ENCODE measurements at regions not wholly inside any gene's neighbourhood (a gene's known extent, or its start where the extent isn't known, plus 50 kb on each side); places are given as distances from the start of the nearest gene placed in this dataset.

DNA sequence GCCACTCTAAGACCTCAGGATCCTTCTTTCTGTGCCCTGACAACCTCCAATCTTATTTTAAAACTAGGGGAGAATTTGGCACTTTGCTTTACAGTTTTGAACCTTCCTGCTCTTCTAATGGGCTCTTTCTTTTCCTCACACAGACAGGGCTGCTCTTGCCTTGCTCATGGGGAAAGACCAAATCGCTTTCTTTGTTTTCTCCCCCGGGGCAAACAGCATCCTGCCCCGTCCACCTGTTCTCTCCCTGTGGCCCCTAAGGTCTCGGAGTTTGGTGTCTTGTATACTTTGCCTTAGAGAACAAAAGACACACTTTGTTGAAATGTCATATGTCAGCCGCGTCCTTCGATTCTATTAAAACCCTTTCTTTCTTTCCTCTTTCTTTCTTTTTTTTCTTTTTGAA lies 306.7 kb upstream of the SALL1 start:
- Mint-ChIP-seq H3K4me1 (ENCODE audit: insufficient read depth, unreplicated experiment) (no peaks in the 10 kb centered on the region), H3K9me3 (ENCODE audit: unreplicated experiment) (no peaks in the 10 kb centered on the region)

GRCh38 chr16:51455398-51455797 lies 304.3 kb upstream of the SALL1 start:
- H3K9me3 Mint-ChIP-seq (ENCODE audit: unreplicated experiment): no peaks in the 10 kb centered on the region
- TF ChIP-seq, protein P1, sequence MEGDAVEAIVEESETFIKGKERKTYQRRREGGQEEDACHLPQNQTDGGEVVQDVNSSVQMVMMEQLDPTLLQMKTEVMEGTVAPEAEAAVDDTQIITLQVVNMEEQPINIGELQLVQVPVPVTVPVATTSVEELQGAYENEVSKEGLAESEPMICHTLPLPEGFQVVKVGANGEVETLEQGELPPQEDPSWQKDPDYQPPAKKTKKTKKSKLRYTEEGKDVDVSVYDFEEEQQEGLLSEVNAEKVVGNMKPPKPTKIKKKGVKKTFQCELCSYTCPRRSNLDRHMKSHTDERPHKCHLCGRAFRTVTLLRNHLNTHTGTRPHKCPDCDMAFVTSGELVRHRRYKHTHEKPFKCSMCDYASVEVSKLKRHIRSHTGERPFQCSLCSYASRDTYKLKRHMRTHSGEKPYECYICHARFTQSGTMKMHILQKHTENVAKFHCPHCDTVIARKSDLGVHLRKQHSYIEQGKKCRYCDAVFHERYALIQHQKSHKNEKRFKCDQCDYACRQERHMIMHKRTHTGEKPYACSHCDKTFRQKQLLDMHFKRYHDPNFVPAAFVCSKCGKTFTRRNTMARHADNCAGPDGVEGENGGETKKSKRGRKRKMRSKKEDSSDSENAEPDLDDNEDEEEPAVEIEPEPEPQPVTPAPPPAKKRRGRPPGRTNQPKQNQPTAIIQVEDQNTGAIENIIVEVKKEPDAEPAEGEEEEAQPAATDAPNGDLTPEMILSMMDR (IDR thresholded peaks at IDR 0.05; ENCODE audit: unreplicated experiment): no peak
- no peaks in the 10 kb centered on the region for H3K4me1 Mint-ChIP-seq (ENCODE audit: insufficient read depth, unreplicated experiment)
- intact Hi-C loops (cut with micrococcal nuclease): no loop called here
- H3K36me3 Mint-ChIP-seq (ENCODE audit: insufficient read depth, unreplicated experiment): no peaks in the 10 kb centered on the region
- CTCF ChIA-PET: interaction anchor here (0.6 to 0.7 kb wide), 3 partner anchors 22 to 179 kb away, joined by 3 to 5 read pairs (median 3); no protein-coding TSS in a partner anchor
- no peak overlapping the region for H3K27ac Mint-ChIP-seq (ENCODE audit: low read depth, unreplicated experiment)
- no peak for DNase-seq (ENCODE audit: unreplicated experiment)
- no TSS peak for BruUV-seq (replicated peaks)
- H3K27me3 Mint-ChIP-seq (ENCODE audit: insufficient read depth, unreplicated experiment): no peaks in the 10 kb centered on the region
- POLR2A ChIA-PET: no interaction called here
- H3K4me3 Mint-ChIP-seq (ENCODE audit: unreplicated experiment): no peak overlapping the region

More for the DNA sequence above, 306.7 kb upstream of the SALL1 start:
- H3K4me3 Mint-ChIP-seq (ENCODE audit: unreplicated experiment): no peak overlapping the region
- no peak overlapping the region for H3K27ac Mint-ChIP-seq (ENCODE audit: low read depth, unreplicated experiment)
- POLR2A ChIA-PET: no interaction called here
- CTCF ChIA-PET: interaction anchor here (0.6 kb wide), 1 partner anchor 26 kb away, joined by 3 read pairs; no protein-coding TSS in a partner anchor
- TF ChIP-seq, protein P1 (IDR thresholded peaks at IDR 0.05; ENCODE audit: unreplicated experiment): no peak
- no peak for DNase-seq (ENCODE audit: unreplicated experiment)
- intact Hi-C loops (cut with micrococcal nuclease): no loop called here
- no peaks in the 10 kb centered on the region for H3K36me3 Mint-ChIP-seq (ENCODE audit: insufficient read depth, unreplicated experiment)
- BruUV-seq (replicated peaks): no TSS peak
- no peaks in the 10 kb centered on the region for H3K27me3 Mint-ChIP-seq (ENCODE audit: insufficient read depth, unreplicated experiment)

DNA sequence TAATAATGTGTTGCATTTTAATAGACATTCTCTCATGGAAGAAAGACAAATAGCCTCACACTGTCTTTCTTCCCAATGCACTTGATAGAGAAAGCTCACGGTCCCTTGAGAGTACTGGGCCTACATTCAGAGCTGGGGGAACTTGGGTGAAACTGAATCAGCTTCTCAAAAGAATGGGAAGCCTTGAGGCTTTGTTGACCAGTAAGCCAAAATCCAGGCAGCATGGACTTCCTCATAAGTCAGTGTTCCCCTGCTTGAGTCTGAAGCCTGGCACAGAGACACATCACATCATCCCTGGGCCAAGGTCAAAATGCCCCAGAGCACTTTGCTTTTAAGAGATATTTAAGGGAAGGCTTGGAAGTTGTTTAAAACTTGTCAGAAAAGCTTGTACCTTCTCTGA lies 302.2 kb upstream of the SALL1 start:
- POLR2A ChIA-PET: no interaction called here
- Mint-ChIP-seq H3K27ac (ENCODE audit: low read depth, unreplicated experiment) (no peak overlapping the region), H3K4me1 (ENCODE audit: insufficient read depth, unreplicated experiment) (no peaks in the 10 kb centered on the region), H3K36me3 (ENCODE audit: insufficient read depth, unreplicated experiment) (no peaks in the 10 kb centered on the region), H3K4me3 (ENCODE audit: unreplicated experiment) (no peak overlapping the region), H3K9me3 (ENCODE audit: unreplicated experiment) (no peaks in the 10 kb centered on the region), H3K27me3 (ENCODE audit: insufficient read depth, unreplicated experiment) (no peaks in the 10 kb centered on the region)
- BruUV-seq (replicated peaks): no TSS peak
- DNase-seq (ENCODE audit: unreplicated experiment): no peak
- intact Hi-C loops (cut with micrococcal nuclease): no loop called here
- TF ChIP-seq, protein P1 (IDR thresholded peaks at IDR 0.05; ENCODE audit: unreplicated experiment): no peak
- CTCF ChIA-PET: interaction anchor here (0.6 to 1.6 kb wide), 4 partner anchors 9 to 72 kb away, joined by 3 to 5 read pairs (median 4); no protein-coding TSS in a partner anchor

DNA sequence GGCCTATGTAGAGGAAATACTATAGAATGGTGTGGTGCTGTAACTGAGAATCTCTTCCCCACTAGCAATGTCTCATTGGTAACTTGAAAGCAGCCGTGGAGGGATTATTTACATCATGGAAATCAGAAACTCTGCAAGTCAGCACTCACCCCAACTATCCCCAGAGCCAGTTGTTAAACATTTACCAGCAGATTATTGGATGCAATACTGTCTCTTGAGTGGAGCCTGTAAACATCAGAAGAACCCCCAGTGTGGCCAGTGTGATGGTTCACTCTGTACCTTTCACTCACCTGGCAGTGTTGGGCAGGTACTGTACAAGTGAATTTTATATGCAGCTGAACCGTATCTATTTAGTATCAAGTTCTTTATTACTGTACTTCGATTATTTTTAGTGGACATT lies 299.8 kb upstream of the SALL1 start:
- ChIA-PET POLR2A (no interaction called here), CTCF (no interaction called here)
- TF ChIP-seq, protein P1 (IDR thresholded peaks at IDR 0.05; ENCODE audit: unreplicated experiment): no peak
- H3K27me3 Mint-ChIP-seq (ENCODE audit: insufficient read depth, unreplicated experiment): no peaks in the 10 kb centered on the region
- H3K4me3 Mint-ChIP-seq (ENCODE audit: unreplicated experiment): no peak overlapping the region
- H3K36me3 Mint-ChIP-seq (ENCODE audit: insufficient read depth, unreplicated experiment): no peaks in the 10 kb centered on the region
- intact Hi-C loops (cut with micrococcal nuclease): no loop called here
- DNase-seq (ENCODE audit: unreplicated experiment): no peak
- no peaks in the 10 kb centered on the region for H3K4me1 Mint-ChIP-seq (ENCODE audit: insufficient read depth, unreplicated experiment)
- H3K9me3 Mint-ChIP-seq (ENCODE audit: unreplicated experiment): no peaks in the 10 kb centered on the region
- H3K27ac Mint-ChIP-seq (ENCODE audit: low read depth, unreplicated experiment): no peak overlapping the region
- BruUV-seq (replicated peaks): no TSS peak
